ENCODE measurements at regions not wholly inside any gene's neighbourhood (a gene's known extent, or its start where the extent isn't known, plus 50 kb on each side); places are given as distances from the start of the nearest gene placed in this dataset.

DNA sequence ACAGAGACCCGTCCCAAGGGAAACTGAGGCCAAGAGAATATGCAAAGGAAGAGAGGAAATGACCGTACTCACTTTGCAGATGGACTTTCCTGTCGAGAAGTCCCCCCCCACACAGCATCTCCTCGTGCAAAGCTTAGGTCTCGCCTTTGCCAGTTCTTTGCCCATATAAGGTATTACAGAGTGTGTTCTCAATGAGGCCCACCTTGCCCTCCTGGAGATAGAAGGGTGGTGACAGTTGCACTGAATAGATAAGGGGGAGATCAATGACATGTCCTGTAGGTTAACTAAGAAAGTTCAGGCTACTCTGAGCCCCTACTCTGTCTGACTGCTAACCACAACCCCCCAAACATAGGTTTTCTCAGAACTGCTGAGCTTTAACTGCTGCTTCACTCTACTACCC lies 68.2 kb upstream of the SPTLC1 start:
- Histone ChIP-seq H3K9me3 (replicated peaks; ENCODE audit: control insufficient read depth, insufficient read depth, low read length) (no peaks in the 10 kb centered on the region), H4K20me1 (replicated peaks; ENCODE audit: control insufficient read depth, extremely low read depth, insufficient read depth, low read length) (no peaks in the 10 kb centered on the region), H3K4me2 (ENCODE audit: insufficient read depth, low read length) (no peak overlapping the region), H2AFZ (ENCODE audit: low read depth, low read length) (no peak overlapping the region), H3K27me3 (ENCODE audit: control insufficient read depth in 2 of 2, insufficient read depth in 2 of 2, low read length in 2 of 2) (peaks cover 2% of the 10 kb centered on the region in 2 experiments), H3K27ac (ENCODE audit: insufficient read depth, low read depth, low read length) (no peak overlapping the region), H3K9me1 (replicated peaks; ENCODE audit: control insufficient read depth, extremely low read depth, insufficient read depth, low read length) (no peaks in the 10 kb centered on the region), H3K9ac (replicated peaks; ENCODE audit: extremely low read depth, insufficient read depth, low read length) (no peak overlapping the region), H3K4me3 (replicated peaks in 1 of 3; ENCODE audit: insufficient read depth in 1 of 3, low read depth in 1 of 3, low read length in 3 of 3) (no peak overlapping the region), H3K79me2 (ENCODE audit: control insufficient read depth, insufficient read depth, low read length) (no peaks in the 10 kb centered on the region), H3K4me1 (ENCODE audit: control insufficient read depth, extremely low read depth, insufficient read depth, low read length) (no peaks in the 10 kb centered on the region), H3K36me3 (ENCODE audit: control insufficient read depth in 2 of 2, extremely low read depth in 1 of 2, insufficient read depth in 2 of 2, low read length in 2 of 2) (no peaks in the 10 kb centered on the region)
- CTCF ChIA-PET: interaction anchor here (1.3 kb wide), 1 partner anchor 43 kb away, joined by 4 read pairs; no protein-coding TSS in a partner anchor
- intact Hi-C loops (cut with micrococcal nuclease) (no loop called here), dilution Hi-C loops (cut with MboI; ENCODE audit: extremely low pct_ligation_motif_present, low sequenced_read_pairs) (no loop called here)
- FAIRE-seq (no peak), DNase-seq (ENCODE audit: low read depth, low spot score) (no peak)
- TF ChIP-seq POLR2AphosphoS5 (IDR thresholded peaks at IDR 0.05; ENCODE audit: insufficient read depth, low read depth, low read length) (no peak), MYC (IDR thresholded peaks at IDR 0.05; ENCODE audit: low read depth, low read length) (no peak), JUN (IDR thresholded peaks at IDR 0.05; ENCODE audit: borderline replicate concordance, insufficient read depth, insufficient read length, low read depth) (no peak), EZH2 (IDR thresholded peaks at IDR 0.05; ENCODE audit: borderline replicate concordance, low read depth, low read length, severe bottlenecking) (no peak), GATA2 (IDR thresholded peaks at IDR 0.05; ENCODE audit: insufficient read depth, insufficient read length, low read depth, low read length) (no peak), POLR2A (IDR thresholded peaks at IDR 0.05; ENCODE audit: low read depth, low read length) (no peak), FOS (IDR thresholded peaks at IDR 0.05; ENCODE audit: borderline replicate concordance, insufficient read depth, low read length) (no peak)
- TF ChIP-seq, protein P1, sequence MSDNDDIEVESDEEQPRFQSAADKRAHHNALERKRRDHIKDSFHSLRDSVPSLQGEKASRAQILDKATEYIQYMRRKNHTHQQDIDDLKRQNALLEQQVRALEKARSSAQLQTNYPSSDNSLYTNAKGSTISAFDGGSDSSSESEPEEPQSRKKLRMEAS (IDR thresholded peaks at IDR 0.05; ENCODE audit: insufficient read depth, insufficient read length): no peak
- TF ChIP-seq, protein P2, sequence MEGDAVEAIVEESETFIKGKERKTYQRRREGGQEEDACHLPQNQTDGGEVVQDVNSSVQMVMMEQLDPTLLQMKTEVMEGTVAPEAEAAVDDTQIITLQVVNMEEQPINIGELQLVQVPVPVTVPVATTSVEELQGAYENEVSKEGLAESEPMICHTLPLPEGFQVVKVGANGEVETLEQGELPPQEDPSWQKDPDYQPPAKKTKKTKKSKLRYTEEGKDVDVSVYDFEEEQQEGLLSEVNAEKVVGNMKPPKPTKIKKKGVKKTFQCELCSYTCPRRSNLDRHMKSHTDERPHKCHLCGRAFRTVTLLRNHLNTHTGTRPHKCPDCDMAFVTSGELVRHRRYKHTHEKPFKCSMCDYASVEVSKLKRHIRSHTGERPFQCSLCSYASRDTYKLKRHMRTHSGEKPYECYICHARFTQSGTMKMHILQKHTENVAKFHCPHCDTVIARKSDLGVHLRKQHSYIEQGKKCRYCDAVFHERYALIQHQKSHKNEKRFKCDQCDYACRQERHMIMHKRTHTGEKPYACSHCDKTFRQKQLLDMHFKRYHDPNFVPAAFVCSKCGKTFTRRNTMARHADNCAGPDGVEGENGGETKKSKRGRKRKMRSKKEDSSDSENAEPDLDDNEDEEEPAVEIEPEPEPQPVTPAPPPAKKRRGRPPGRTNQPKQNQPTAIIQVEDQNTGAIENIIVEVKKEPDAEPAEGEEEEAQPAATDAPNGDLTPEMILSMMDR (IDR thresholded peaks at IDR 0.05; ENCODE audit: extremely low read depth in 1 of 2, insufficient read depth in 1 of 2, low read depth in 1 of 2, low read length in 2 of 2): no peak
- POLR2A ChIA-PET: no interaction called here
- no TSS peak for BruUV-seq (replicated peaks)

Data from endothelial cell of umbilical vein (primary cell).